AG09319 (cell line): ENCODE measurements at regions not wholly inside any gene's neighbourhood (a gene's known extent, or its start where the extent isn't known, plus 50 kb on each side); places are given as distances from the start of the nearest gene placed in this dataset.

ENCODE experiments used
- DNase-seq: peaks from one replicate; pipeline ENCODE4 v3.0.0-alpha.2; 2010; ENCODE audit warnings: low read depth; ENCODE audit errors: extremely low read depth
- TF ChIP-seq, protein P1 (sequence below): IDR thresholded peaks from 2 replicates; pipeline ENCODE4 v1.5.1; 2011; ENCODE audit warnings: low read depth, mild to moderate bottlenecking, inconsistent platforms, low read length, moderate library complexity

- no peak for DNase-seq
- TF ChIP-seq, protein P1, sequence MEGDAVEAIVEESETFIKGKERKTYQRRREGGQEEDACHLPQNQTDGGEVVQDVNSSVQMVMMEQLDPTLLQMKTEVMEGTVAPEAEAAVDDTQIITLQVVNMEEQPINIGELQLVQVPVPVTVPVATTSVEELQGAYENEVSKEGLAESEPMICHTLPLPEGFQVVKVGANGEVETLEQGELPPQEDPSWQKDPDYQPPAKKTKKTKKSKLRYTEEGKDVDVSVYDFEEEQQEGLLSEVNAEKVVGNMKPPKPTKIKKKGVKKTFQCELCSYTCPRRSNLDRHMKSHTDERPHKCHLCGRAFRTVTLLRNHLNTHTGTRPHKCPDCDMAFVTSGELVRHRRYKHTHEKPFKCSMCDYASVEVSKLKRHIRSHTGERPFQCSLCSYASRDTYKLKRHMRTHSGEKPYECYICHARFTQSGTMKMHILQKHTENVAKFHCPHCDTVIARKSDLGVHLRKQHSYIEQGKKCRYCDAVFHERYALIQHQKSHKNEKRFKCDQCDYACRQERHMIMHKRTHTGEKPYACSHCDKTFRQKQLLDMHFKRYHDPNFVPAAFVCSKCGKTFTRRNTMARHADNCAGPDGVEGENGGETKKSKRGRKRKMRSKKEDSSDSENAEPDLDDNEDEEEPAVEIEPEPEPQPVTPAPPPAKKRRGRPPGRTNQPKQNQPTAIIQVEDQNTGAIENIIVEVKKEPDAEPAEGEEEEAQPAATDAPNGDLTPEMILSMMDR, result no peak
Observed at GRCh38 chr16:86995456-86995855, 321.7 kb downstream of the C16orf95 start.

- TF ChIP-seq, protein P1, result no peak
- no peak for DNase-seq
Observed at GRCh38 chr16:86996081-86996480, 321.1 kb downstream of the C16orf95 start.

- no peak for DNase-seq
- TF ChIP-seq, protein P1, result no peak
Observed at GRCh38 chr16:86997058-86997457, 320.1 kb downstream of the C16orf95 start.

GRCh38 chr16:86998196-86999001 lies 318.8 kb downstream of the C16orf95 start:
- TF ChIP-seq, protein P1, result no peak
- no peak for DNase-seq

DNA sequence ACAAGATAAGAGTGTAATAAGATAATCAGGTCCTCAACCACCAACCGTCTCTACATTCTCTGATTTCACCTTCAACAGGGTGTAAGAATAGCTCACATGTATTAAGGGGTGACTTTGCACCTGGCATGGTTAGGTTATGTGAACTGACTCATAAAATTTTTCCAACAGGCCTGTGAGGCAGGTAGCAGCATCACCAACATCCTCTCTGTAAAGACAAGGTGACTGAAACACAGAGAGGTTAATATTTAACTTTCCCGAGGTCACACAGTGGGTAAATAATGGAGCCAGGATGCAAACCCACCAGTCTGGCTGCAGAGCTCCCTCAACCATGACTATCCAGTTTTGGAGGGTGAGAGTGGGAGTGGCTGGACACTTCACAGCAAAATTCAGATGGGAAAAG lies 317.2 kb downstream of the C16orf95 start:
- DNase-seq, result no peak
- TF ChIP-seq, protein P1, result no peak

DNA sequence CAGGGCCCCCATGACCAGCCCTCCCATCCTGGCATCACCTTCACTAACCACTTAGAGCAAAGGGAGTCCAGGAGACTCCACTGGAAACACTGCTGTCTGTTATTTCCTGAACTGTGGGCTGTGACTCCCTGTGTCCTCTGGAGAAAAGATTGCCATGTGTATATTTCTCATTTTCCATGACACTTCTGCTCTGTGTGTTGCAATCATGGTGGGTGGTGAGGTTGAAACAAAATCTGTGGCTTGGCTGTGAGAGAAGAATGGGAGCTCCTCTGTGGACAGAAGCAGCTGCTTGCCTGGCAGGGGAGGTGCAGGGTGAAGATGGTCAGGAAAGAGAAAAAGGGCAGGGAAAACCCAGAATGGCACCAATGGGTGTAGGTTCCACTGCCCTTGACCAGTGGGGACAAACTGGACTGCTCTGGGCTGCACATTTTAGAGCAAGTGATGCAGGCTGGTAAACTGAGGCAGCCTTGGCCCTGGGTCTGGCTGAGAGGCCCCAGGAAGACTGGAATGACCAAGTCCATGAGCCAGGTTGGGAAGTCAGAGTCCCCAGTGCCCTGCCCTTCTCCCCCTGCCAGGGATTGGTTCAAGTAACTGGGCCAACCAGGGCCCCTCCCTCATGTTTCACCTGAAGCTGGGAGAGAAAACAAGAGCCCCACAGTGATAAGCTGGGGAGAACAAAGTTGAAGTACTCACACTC lies 314.3 kb downstream of the C16orf95 start:
- DNase-seq, result no peak
- TF ChIP-seq, protein P1, result no peak

DNA sequence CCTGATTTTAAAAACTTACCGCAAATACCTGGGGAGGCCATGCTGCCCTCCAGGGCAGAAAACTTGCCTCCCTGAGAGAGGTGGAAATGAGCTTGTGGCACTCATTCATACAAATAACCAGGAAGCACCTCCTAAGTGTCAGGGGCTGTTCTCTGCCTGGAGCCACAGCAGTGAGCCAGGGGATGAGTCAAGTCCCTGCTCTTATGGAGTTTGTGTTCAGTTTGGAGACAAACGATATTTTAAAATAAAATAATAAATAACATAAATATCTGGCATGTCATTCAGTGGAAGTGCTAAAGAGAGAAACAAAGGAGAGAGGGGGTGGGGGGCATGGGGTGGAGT lies 313.8 kb downstream of the C16orf95 start:
- TF ChIP-seq, protein P1, result no peak
- no peak for DNase-seq
